SIG-M5 treated with dmso at 0.1 percent for 504 hours (cell line): ENCODE measurements at regions not wholly inside any gene's neighbourhood (a gene's known extent, or its start where the extent isn't known, plus 50 kb on each side); places are given as distances from the start of the nearest gene placed in this dataset.
"Not testable (repeated sequence)": the region's sequence is repeated elsewhere in the genome, so short reads cannot be mapped to it uniquely, and the experiment has no call there.

Source experiments
- DNase-seq: peaks from one replicate; lab custom pipeline; 2025; ENCODE audit not compliant: unreplicated experiment; lab: John Stamatoyannopoulos, UW

DNA sequence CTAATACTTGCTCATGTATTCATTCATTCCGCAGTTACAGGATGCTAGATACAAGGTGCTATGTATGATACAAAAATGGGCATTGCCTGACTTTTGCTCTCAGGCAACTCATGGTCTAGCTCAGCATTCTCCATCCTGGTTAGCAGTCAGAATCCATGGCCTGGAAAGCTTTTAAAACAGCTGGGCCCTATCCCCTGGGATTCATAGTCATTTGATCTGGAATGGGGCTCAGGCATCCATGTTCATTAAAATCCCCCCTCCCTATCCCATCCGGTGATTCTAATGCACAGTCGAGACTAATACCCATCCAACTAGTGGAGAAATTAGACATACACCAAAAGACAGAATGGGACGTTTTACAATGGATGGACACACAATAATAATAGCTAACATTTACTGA lies 104.1 kb upstream of the TMEM132E start:
- DNase-seq, result no peak

- DNase-seq, result no peak
These were observed 104.7 kb upstream of the TMEM132E start for GRCh38 chr17:34474706-34475105.

DNA sequence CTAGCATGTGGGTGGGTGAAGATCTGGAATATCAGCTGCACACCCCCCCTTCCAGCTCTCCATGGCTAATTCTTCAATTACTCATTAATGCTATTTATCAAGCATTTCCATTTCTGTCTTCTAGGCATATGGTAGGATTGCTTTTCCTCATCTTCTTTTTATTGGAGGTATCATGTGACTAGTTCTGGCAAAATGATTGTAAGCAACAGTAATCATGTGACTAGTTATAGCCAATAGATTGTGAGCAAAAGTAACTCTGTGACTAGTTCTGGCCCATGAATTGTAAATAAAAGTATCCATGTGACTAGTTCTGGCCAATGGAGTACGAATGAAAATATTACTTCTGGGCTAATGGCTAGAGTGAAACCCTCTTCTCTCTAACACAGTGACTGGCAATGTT lies 107.0 kb upstream of the TMEM132E start:
- no peak for DNase-seq

GRCh38 chr17:34471278-34471677 lies 108.1 kb upstream of the TMEM132E start:
- DNase-seq, result not testable (repeated sequence)

- DNase-seq, result no peak
These were observed 102.8 kb upstream of the CCL1 start for GRCh38 chr17:34465789-34466188.

DNA sequence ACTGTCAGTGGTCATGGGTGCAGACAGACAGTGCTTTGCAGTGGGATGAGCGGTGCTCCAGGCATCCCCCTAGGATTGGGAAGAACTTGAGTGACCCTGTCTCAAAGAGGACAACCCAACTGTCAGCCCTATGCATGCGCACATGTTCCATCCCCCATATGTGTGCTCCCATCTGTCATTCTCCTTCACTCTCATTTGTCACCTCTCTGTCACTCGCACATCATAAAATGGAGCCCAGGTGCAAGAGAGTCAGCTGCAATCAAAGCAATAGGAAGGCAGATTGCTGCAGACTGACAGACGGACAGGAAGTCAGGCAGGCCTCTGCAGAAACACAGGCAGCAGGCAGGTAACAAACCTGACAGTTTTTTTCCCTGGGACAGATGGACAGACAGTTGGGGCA lies 101.8 kb upstream of the CCL1 start:
- no peak for DNase-seq

DNA sequence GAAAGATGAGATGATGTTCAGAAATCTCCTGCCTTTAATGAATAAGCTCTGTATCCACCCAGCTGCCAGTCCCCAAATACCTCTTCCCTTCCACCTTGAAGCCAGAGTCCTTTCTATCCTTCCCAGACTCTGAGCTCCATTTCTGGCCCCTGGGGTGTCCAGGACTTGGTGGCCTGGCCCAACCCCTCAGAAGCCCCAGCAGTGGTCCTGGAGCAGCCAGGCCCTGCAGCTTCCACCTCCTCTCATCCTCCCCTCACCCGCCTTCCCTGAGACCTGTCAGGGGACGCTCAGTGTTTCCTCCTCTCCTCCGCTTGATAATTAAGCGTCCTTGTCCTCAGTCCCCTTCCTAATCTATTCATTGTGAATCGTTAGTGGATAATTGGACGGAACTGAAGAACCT lies 95.2 kb upstream of the CCL1 start:
- DNase-seq, result no peak

DNA sequence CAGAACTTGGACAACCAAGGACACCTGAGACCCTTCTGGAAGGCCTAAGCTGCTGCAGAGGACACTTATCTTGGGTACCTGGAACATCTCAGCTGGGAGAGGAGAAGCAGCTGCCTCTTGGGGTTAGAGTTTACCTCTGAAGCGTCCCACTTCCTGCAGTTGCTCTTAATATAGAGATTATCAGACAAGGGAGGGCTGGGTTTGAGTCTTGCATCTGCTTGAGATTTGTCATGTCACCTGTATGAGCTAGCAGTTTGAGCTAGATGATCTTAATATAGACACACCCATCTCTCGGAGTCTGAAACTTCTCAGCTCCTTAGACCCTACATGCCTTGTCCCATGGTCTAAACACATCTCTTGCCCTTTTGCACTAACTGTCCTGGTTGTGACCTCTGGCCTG lies 93.1 kb upstream of the CCL1 start:
- DNase-seq, result no peak

DNA sequence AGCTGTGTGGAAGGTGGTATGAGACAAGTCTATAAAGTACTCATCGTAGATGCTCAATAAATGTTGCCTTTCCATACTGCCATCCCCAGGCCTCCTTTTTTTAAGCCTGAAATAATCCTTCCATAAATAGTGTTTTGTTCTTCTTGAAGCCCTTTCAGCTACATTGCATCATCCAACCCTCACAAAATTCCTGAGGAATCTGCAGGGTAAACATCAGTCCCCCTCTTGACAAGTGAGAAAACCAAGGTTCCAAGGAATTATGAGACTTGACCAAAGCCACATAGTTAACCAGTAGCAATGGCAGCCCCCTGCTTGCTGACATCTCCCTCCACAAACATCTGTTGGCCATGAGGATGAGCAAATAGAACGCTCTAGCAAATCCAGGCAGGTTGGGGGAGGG lies 89.7 kb upstream of the CCL1 start:
- DNase-seq, result no peak

GRCh38 chr17:34451313-34451712 lies 88.3 kb upstream of the CCL1 start:
- DNase-seq, result no peak

DNA sequence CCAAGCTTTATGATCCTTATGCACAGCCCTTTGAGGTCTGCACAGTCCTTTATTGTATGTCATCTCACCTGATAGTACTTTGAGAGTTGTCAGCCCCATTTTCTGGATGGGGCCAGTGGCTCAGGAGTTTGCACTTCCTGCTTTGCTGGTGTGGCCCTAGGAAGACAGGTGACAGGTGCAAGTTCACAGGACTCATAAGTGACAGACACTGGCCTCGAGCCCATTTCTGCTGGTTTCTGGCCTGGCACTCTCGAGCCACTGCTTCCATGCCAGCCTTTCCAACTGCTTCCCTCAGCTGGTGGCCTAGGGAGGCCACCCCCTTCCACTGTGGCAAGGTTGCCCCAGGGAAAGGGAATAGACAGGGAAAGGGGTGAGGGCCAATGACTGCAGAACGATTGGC lies 84.4 kb upstream of the CCL1 start:
- DNase-seq, result no peak

- no peak for DNase-seq
These were observed 82.1 kb upstream of the CCL1 start for GRCh38 chr17:34445101-34445500.

DNA sequence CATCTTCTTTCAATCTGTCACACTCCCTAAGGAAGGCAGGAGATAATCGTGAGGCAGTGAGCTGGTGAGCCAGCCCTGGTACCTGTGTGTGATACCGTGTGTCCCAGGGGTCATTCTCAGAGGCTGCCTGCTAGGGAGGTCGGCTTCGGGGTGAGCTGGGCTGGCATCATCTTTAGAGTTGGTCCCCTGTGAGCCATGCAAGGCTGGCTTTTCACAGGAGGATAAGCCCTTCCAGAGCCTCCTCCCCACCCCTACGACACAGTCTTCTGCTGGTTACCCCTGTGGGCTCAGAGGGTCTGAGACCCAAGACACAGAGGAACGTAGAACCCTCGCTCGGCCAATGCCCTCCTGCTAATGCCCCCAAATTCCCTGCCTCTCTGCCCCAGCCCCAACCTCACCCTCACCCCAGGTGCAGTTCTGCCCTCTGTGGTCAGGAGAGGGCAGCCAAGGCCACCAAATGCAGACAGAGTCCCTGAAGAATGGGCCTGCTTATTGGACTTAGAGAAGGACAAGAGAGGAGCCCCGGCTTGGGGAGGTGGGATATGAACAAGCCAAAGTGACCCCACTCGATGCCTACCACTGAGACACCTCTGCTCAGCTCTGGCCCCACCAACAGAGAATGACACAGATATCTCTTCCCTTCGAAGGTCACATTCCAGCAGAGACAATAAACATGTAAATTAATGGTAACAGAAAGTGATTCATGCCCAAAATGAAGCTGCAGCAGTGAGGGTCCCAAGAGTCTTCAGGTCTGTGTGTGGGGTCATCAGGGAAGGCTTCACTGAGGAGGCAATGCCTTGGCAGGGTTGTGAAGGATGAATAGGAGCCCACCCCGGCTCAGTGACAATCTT lies 80.8 kb upstream of the CCL1 start:
- no peak for DNase-seq

DNA sequence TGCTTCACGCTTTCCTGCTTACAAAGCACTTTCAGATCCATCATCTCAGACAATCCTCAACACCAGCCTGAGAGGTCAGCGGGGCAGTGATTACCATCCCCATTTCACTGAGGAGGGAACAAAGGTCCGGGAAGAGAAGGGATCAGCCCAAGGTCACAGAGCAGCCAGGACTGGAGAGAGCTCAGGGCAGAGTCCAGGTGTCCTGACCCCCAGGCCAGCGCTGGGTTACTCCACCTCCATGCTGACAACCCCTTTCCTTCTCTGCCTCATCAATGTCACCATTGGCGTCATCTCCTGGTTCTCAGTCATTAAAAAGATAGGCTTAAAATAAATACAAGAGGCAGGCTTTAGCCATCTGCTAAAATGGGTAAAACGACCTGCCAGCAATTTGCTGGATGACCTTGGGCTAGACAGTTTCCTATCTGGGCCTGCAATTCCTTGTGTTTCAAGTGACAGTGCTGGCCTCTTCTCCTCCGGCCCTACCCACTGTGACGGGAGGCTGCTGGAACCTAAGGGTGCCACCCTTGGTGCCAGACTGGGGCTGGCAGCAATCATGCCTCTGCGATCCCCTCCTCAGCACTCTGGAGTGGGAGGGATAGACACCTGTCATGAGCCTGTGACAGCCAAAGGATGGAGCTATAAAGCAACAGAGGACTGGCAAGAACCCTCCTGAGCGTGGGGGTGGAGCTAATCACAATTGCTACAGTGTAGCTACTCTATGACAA lies 79.5 kb upstream of the CCL1 start:
- DNase-seq, result no peak

GRCh38 chr17:34437188-34437587 lies 74.2 kb upstream of the CCL1 start:
- no peak for DNase-seq

DNA sequence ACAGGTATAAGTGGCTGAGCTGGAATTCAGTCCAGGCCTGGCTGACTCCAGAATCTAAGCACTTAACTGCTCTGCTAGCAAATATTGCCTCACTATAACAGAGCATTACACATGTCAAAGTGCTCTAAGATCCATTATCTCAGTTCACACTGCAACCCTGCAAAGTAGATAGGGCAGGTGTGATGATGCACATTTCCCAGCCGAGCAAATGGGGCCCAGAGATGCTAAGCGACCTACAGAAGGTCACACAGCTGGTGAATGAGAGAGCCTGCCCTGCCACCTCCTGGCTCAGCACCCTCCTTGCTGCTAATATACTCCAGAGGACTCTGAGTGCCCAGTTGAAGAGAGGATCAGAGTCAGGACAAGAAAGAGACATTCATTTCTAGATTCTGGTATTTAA lies 73.6 kb upstream of the CCL1 start:
- no peak for DNase-seq

DNA sequence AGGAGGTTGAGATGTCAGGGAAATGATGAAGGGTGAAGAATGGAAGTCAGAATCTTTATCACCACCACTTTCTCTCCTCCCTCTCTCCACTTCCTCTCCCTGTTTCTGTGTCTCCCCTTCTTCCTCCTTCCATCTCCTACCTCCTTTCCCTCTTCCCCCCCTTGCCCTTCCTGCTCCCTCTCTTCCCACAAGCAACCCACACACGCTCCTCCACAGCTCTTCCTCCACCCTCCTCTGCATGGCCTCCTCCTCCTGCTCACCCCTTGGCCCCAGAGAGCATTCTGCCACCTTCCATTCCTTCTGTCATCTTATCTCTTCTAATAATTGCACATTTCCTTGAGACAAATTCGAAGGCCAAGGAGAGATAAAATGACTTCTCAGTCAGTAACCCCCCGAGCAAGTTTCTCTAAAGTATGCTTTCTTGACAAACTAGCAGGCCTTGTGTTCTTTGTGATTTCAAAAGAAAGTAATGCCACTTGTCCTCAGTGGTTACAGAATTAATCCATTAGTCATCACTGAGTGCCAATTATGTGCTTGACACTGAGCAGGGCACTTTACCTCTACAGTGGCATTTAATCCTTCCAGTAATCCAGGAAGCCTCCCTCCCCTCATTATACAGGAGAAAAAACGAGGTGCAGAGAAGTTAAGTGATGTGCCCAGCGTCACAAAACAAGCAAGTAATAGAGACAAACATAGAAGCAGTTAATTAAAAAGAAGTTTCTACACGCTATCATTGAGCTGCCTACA lies 72.3 kb upstream of the CCL1 start:
- no peak for DNase-seq

DNA sequence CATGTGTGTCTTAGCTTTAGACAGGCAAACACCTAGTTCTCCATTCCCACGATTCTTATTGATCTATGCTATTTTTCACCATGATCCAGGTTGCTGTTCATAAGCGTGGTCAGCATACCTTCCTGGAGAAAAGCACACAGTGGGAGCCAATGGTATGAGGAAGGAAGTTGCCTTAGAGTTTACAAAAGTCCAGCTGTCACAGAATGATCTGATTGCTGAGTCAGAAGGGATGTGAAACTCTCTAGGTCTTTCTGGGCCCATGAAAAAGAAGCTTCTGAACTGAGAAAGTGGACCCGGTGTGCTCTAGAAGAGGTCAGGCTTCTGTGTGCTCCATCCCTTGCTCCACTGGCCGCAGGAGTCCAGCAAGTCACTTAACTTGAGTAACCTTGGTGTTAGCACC lies 71.0 kb upstream of the CCL1 start:
- peak; percentile 68 for DNase-seq

- DNase-seq, result no peak
These were observed 61.9 kb upstream of the CCL1 start for GRCh38 chr17:34424814-34425491.

DNA sequence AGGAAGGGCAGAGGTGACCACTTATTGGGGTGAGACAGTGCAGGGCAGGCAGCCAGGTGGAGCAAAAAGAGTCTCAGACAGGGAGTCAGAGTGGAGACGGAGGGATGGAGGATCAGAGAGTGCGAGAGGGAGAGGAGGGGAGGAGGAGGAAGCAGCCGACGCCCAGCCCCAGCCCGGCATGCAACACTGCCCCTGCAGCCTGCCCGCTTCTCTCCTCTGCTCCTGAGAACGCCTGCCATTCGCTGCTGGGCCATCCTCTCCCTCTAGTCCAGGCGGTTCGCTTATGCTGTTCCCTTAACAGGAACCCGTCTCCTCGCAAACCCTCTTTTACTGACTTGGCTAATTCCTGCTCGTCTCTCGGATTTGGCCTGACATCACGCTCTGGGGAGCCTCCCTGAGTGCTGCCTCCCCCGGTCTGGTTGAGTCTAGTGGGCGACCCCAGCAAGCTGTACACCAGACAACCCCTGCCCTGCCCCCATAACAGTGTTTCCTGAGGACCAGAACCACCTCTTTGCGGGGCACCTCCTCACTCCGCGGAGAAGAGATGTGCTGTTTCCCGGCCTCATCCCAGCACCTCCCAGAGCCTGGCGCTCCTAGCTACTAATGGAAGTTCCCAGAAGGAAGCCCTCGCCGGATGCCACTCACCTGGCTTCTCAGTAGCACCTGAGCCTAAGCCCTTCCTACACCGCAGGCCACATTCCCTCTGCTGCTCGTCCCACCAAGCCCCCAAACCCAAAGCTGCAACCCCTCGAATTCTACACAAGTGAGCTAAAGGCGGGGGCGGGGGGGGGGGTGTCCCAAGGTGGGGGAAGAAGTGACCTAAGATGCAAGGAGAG lies 61.2 kb upstream of the CCL1 start:
- no peak for DNase-seq
